SK-N-SH (cell line): ENCODE measurements at regions not wholly inside any gene's neighbourhood (a gene's known extent, or its start where the extent isn't known, plus 50 kb on each side); places are given as distances from the start of the nearest gene placed in this dataset.

Source experiments
- CTCF ChIA-PET: fragments of 300-600, 350-600 bp; formaldehyde crosslinking; extraction: SDS; loops from one replicate; lab custom pipeline; 2021; lab: Yijun Ruan, JAX
- POLR2A ChIA-PET: fragments of 350-600 bp; sonication (Branson Sonifier 250); formaldehyde crosslinking; extraction: SDS; loops from one replicate; lab custom pipeline; 2020; ENCODE audit warnings: antibody characterized with exemption, inconsistent platforms; lab: Yijun Ruan, JAX
- DNase-seq: peaks from one replicate; pipeline ENCODE4 v3.0.0; 2012
- H2AFZ ChIP-seq: fragments of 200-600 bp; sonication (generic); 2 replicates; pipeline ENCODE4 v1.8.1; 2016; ENCODE audit warnings: antibody characterized with exemption, mild to moderate bottlenecking, low read depth
- H3F3A ChIP-seq: fragments of 200-600 bp; sonication (generic); replicated peaks from 2 replicates; pipeline ENCODE3; 2016; ENCODE audit warnings: antibody characterized with exemption, mild to moderate bottlenecking; ENCODE audit not compliant: insufficient read depth
- H3K27ac ChIP-seq, 2 experiments: fragments of 200-500 bp in 1 of 2; fragments of 200-600 bp in 1 of 2; sonication (Bioruptor generic) in 1 of 2; sonication (generic), shearing (Covaris generic) in 1 of 2; 2 replicates each; pipeline versions ENCODE4 v1.5.1 to v1.6.1; 2014 to 2016; ENCODE audit warnings: low read depth in 2 of 2, inconsistent platforms in 1 of 2, low read length in 1 of 2, mild to moderate bottlenecking in 1 of 2, mixed read lengths in 1 of 2
- H3K27me3 ChIP-seq: fragments of 200-600 bp; sonication (generic), shearing (Covaris generic); 2 replicates; pipeline ENCODE4 v1.6.1; 2016; ENCODE audit warnings: mixed run types; ENCODE audit not compliant: insufficient read depth
- H3K36me3 ChIP-seq, 2 experiments: fragments of 200-500 bp in 1 of 2; fragments of 200-600 bp in 1 of 2; sonication (Bioruptor generic) in 1 of 2; sonication (generic) in 1 of 2; replicated peaks in 1 of 2; 2 replicates each; pipeline versions ENCODE3 to v1.5.1; 2014 to 2016; ENCODE audit warnings: low read length in 1 of 2, mild to moderate bottlenecking in 1 of 2; ENCODE audit not compliant: insufficient read depth in 2 of 2, control insufficient read depth in 1 of 2
- H3K4me1 ChIP-seq, 2 experiments: fragments of 200-500 bp in 1 of 2; fragments of 200-600 bp in 1 of 2; sonication (Bioruptor generic) in 1 of 2; sonication (generic), shearing (Covaris generic) in 1 of 2; 2 replicates each; pipeline versions ENCODE4 v1.5.1 to v1.6.1; 2014 to 2016; ENCODE audit warnings: low read depth in 1 of 2, low read length in 1 of 2, mixed run types in 1 of 2; ENCODE audit not compliant: insufficient read depth in 2 of 2, control insufficient read depth in 1 of 2
- H3K4me2 ChIP-seq: fragments of 200-600 bp; sonication (generic), shearing (Covaris generic); 2 replicates; pipeline ENCODE4 v1.6.1; 2017; ENCODE audit warnings: mixed run types
- H3K4me3 ChIP-seq, 2 experiments: fragments of 200-500 bp in 1 of 2; fragments of 200-600 bp in 1 of 2; sonication (Bioruptor generic) in 1 of 2; sonication (generic), shearing (Covaris generic) in 1 of 2; 2 replicates each; pipeline versions ENCODE4 v1.5.1 to v1.8.1; 2014 to 2016; ENCODE audit warnings: low read depth in 2 of 2, inconsistent platforms in 1 of 2, low read length in 1 of 2, mild to moderate bottlenecking in 1 of 2, mixed read lengths in 1 of 2, moderate library complexity in 1 of 2
- H3K79me2 ChIP-seq: fragments of 200-600 bp; sonication (generic); 2 replicates; pipeline ENCODE4 v1.8.1; 2017; ENCODE audit warnings: mild to moderate bottlenecking; ENCODE audit not compliant: insufficient read depth
- H3K9ac ChIP-seq: fragments of 200-600 bp; sonication (generic); 2 replicates; pipeline ENCODE4 v1.6.1; 2017; ENCODE audit warnings: mixed run types
- H3K9me2 ChIP-seq: fragments of 200-600 bp; sonication (generic); 2 replicates; pipeline ENCODE4 v1.6.1; 2017; ENCODE audit warnings: mixed run types
- H3K9me3 ChIP-seq: fragments of 200-600 bp; sonication (generic); 2 replicates; pipeline ENCODE4 v1.6.1; 2017; ENCODE audit warnings: mixed run types, mild to moderate bottlenecking, moderate library complexity
- H4K20me1 ChIP-seq: fragments of 200-600 bp; sonication (generic); 2 replicates; pipeline ENCODE4 v1.6.1; 2017; ENCODE audit warnings: mild to moderate bottlenecking, mixed run types; ENCODE audit not compliant: insufficient read depth
- CHD2 ChIP-seq: fragments of 150-350 bp; IDR thresholded peaks from 2 replicates; pipeline ENCODE4 v1.6.1; 2018; ENCODE audit warnings: low read length; ENCODE audit not compliant: partially characterized antibody
- ELF1 ChIP-seq: IDR thresholded peaks from 2 replicates; pipeline ENCODE4 v1.4.0; 2012
- EP300 ChIP-seq, 2 experiments: IDR thresholded peaks; 2 replicates each; pipeline versions ENCODE4 v1.4.0 to v1.6.1; 2012; ENCODE audit warnings: borderline replicate concordance in 1 of 2, low read depth in 1 of 2, low read length in 1 of 2
- FOXJ3 ChIP-seq: sonication (generic); formaldehyde crosslinking; IDR thresholded peaks from 2 replicates; pipeline ENCODE4 v1.5.1; 2020; ENCODE audit warnings: mild to moderate bottlenecking, missing genetic modification reagents
- FOXM1 ChIP-seq: IDR thresholded peaks from 2 replicates; pipeline ENCODE4 v1.4.0; 2012; ENCODE audit warnings: low read depth, mild to moderate bottlenecking
- GABPA ChIP-seq: IDR thresholded peaks from 2 replicates; pipeline ENCODE4 v1.4.0; 2012; ENCODE audit warnings: low read depth, mild to moderate bottlenecking
- JUND ChIP-seq: IDR thresholded peaks from 2 replicates; pipeline ENCODE4 v1.4.0; 2012
- MEF2A ChIP-seq: IDR thresholded peaks from 2 replicates; pipeline ENCODE4 v1.4.0; 2012; ENCODE audit warnings: low read depth, borderline replicate concordance
- MXI1 ChIP-seq: IDR thresholded peaks from 2 replicates; pipeline ENCODE4 v1.6.1; 2012; ENCODE audit warnings: mild to moderate bottlenecking, low read depth, low read length, improper control_type of control experiment
- POLR2AphosphoS5 ChIP-seq: IDR thresholded peaks from 2 replicates; pipeline ENCODE4 v1.6.1; 2012; ENCODE audit warnings: low read depth, low read length
- SMC3 ChIP-seq: IDR thresholded peaks from 2 replicates; pipeline ENCODE4 v1.6.1; 2012; ENCODE audit warnings: low read depth, low read length, improper control_type of control experiment
- TEAD4 ChIP-seq: IDR thresholded peaks from 2 replicates; pipeline ENCODE4 v1.4.0; 2012; ENCODE audit warnings: mild to moderate bottlenecking, borderline replicate concordance; ENCODE audit not compliant: insufficient read depth
- USF1 ChIP-seq: IDR thresholded peaks from 2 replicates; pipeline ENCODE4 v1.4.0; 2012; ENCODE audit warnings: low read depth, borderline replicate concordance
- YY1 ChIP-seq: IDR thresholded peaks from 2 replicates; pipeline ENCODE4 v1.4.0; 2012; ENCODE audit warnings: low read depth, mild to moderate bottlenecking
- WGBS: methylation state at CpG from one replicate; pipeline ENCODE4 v1.1.6; 2017; ENCODE audit warnings: low lambda C conversion rate; 5-methylcytosine and 5-hydroxymethylcytosine counted together
- TF ChIP-seq, protein P1 (sequence below): fragments of 150-350 bp; IDR thresholded peaks from 2 replicates; pipeline ENCODE4 v1.6.1; 2016; ENCODE audit warnings: mild to moderate bottlenecking, low read depth, low read length
- TF ChIP-seq, protein P2 (sequence below): fragments of 200-600 bp; sonication (generic); IDR thresholded peaks from 2 replicates; pipeline ENCODE4 v1.6.1; 2017; ENCODE audit warnings: antibody characterized with exemption, mild to moderate bottlenecking, moderate library complexity
- TF ChIP-seq, protein P3 (sequence below): IDR thresholded peaks from 2 replicates; pipeline ENCODE4 v1.4.0; 2012; ENCODE audit warnings: low read depth
- TF ChIP-seq, protein P4 (sequence below): IDR thresholded peaks from 2 replicates; pipeline ENCODE4 v1.4.0; 2012; ENCODE audit warnings: low read depth, borderline replicate concordance
- TF ChIP-seq, protein P5 (sequence below): IDR thresholded peaks from 2 replicates; pipeline ENCODE4 v1.6.1; 2012; ENCODE audit warnings: mild to moderate bottlenecking, low read depth, low read length, moderate library complexity
- TF ChIP-seq, protein P6 (sequence below): IDR thresholded peaks from 2 replicates; pipeline ENCODE4; 2012

DNA sequence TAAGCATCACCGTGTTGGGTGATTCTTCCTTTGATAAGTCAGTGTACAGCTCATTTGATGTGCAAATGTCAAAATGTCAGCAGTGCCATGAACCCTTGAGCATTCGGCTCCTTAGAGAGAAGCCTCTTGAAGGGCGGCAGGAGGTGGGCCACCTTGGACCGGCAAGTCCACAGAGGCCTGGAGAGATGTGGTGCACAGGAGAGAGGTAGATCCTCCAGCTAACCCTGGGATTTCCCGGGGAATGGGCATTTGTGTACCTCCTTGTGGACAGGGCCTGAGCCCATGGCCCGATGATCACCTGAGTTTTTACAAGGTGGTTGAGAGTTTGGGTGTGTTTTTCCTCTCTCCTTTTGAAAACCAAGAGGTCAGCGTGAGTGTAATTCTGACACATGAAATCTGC is 133.2 kb upstream of the RCN1 start (continued):
- TF ChIP-seq, protein P1, sequence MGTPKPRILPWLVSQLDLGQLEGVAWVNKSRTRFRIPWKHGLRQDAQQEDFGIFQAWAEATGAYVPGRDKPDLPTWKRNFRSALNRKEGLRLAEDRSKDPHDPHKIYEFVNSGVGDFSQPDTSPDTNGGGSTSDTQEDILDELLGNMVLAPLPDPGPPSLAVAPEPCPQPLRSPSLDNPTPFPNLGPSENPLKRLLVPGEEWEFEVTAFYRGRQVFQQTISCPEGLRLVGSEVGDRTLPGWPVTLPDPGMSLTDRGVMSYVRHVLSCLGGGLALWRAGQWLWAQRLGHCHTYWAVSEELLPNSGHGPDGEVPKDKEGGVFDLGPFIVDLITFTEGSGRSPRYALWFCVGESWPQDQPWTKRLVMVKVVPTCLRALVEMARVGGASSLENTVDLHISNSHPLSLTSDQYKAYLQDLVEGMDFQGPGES = no peak
- TF ChIP-seq CHD2 (no peak), GABPA (no peak), JUND (no peak), TEAD4 (no peak), USF1 (no peak), POLR2AphosphoS5 (no peak), SMC3 (no peak), ELF1 (no peak)

DNA sequence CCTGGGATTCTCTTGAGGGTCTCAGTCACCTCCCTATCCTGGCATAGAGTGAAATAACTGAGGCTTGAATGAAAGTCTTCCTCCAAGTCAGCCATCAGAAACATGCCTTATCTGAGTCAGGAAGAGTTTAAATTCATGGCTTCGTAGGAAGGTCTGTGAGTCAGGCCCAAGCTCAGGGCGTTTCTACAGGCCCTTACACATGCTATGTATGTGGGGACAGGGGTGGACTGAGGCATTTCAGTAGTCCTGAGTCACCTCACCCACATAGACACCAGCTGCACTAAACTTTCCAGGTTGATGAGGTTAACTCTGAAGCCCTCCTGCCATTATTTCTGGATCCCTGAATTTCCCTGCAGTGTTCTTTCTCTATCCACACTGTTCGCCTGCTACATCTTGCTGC is 134.6 kb upstream of the RCN1 start:
- POLR2A ChIA-PET = no interaction called here
- TF ChIP-seq TEAD4 (no peak), YY1 (no peak), FOXJ3 (CRISPR knock-in tag) (no peak), EP300 (IDR thresholded peaks at IDR 0.05; ENCODE audit: borderline replicate concordance in 1 of 2, low read depth in 1 of 2, low read length in 1 of 2) (no peak), FOXM1 (no peak), MXI1 (no peak), MEF2A (no peak), POLR2AphosphoS5 (no peak)
- TF ChIP-seq, protein P2, sequence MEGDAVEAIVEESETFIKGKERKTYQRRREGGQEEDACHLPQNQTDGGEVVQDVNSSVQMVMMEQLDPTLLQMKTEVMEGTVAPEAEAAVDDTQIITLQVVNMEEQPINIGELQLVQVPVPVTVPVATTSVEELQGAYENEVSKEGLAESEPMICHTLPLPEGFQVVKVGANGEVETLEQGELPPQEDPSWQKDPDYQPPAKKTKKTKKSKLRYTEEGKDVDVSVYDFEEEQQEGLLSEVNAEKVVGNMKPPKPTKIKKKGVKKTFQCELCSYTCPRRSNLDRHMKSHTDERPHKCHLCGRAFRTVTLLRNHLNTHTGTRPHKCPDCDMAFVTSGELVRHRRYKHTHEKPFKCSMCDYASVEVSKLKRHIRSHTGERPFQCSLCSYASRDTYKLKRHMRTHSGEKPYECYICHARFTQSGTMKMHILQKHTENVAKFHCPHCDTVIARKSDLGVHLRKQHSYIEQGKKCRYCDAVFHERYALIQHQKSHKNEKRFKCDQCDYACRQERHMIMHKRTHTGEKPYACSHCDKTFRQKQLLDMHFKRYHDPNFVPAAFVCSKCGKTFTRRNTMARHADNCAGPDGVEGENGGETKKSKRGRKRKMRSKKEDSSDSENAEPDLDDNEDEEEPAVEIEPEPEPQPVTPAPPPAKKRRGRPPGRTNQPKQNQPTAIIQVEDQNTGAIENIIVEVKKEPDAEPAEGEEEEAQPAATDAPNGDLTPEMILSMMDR = no peak
- TF ChIP-seq, protein P3, sequence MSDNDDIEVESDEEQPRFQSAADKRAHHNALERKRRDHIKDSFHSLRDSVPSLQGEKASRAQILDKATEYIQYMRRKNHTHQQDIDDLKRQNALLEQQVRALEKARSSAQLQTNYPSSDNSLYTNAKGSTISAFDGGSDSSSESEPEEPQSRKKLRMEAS = no peak
- TF ChIP-seq, protein P4, sequence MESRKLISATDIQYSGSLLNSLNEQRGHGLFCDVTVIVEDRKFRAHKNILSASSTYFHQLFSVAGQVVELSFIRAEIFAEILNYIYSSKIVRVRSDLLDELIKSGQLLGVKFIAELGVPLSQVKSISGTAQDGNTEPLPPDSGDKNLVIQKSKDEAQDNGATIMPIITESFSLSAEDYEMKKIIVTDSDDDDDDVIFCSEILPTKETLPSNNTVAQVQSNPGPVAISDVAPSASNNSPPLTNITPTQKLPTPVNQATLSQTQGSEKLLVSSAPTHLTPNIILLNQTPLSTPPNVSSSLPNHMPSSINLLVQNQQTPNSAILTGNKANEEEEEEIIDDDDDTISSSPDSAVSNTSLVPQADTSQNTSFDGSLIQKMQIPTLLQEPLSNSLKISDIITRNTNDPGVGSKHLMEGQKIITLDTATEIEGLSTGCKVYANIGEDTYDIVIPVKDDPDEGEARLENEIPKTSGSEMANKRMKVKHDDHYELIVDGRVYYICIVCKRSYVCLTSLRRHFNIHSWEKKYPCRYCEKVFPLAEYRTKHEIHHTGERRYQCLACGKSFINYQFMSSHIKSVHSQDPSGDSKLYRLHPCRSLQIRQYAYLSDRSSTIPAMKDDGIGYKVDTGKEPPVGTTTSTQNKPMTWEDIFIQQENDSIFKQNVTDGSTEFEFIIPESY = no peak
- TF ChIP-seq, protein P5, sequence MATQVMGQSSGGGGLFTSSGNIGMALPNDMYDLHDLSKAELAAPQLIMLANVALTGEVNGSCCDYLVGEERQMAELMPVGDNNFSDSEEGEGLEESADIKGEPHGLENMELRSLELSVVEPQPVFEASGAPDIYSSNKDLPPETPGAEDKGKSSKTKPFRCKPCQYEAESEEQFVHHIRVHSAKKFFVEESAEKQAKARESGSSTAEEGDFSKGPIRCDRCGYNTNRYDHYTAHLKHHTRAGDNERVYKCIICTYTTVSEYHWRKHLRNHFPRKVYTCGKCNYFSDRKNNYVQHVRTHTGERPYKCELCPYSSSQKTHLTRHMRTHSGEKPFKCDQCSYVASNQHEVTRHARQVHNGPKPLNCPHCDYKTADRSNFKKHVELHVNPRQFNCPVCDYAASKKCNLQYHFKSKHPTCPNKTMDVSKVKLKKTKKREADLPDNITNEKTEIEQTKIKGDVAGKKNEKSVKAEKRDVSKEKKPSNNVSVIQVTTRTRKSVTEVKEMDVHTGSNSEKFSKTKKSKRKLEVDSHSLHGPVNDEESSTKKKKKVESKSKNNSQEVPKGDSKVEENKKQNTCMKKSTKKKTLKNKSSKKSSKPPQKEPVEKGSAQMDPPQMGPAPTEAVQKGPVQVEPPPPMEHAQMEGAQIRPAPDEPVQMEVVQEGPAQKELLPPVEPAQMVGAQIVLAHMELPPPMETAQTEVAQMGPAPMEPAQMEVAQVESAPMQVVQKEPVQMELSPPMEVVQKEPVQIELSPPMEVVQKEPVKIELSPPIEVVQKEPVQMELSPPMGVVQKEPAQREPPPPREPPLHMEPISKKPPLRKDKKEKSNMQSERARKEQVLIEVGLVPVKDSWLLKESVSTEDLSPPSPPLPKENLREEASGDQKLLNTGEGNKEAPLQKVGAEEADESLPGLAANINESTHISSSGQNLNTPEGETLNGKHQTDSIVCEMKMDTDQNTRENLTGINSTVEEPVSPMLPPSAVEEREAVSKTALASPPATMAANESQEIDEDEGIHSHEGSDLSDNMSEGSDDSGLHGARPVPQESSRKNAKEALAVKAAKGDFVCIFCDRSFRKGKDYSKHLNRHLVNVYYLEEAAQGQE = no peak
- TF ChIP-seq, protein P1 = no peak
- TF ChIP-seq, protein P6, sequence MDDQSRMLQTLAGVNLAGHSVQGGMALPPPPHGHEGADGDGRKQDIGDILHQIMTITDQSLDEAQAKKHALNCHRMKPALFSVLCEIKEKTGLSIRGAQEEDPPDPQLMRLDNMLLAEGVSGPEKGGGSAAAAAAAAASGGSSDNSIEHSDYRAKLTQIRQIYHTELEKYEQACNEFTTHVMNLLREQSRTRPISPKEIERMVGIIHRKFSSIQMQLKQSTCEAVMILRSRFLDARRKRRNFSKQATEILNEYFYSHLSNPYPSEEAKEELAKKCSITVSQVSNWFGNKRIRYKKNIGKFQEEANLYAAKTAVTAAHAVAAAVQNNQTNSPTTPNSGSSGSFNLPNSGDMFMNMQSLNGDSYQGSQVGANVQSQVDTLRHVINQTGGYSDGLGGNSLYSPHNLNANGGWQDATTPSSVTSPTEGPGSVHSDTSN = no peak

More for the DNA sequence above, 134.6 kb upstream of the RCN1 start:
- WGBS = 32% methylated on average over 3 of the region's 3 CpGs
- Histone ChIP-seq H3F3A (no peaks in the 10 kb centered on the region), H3K27me3 (peaks cover 8% of the 10 kb centered on the region; the same call in 1 of the 2 replicates), H3K4me1 (no peaks in the 10 kb centered on the region; a peak in 1 of 4 replicates), H3K9me2 (no peaks in the 10 kb centered on the region), H2AFZ (no peak overlapping the region), H3K9ac (no peak overlapping the region), H3K27ac (no peak overlapping the region), H4K20me1 (no peaks in the 10 kb centered on the region), H3K4me2 (no peak overlapping the region), H3K79me2 (no peaks in the 10 kb centered on the region), H3K9me3 (no peaks in the 10 kb centered on the region), H3K36me3 (no peaks in the 10 kb centered on the region), H3K4me3 (no peak overlapping the region)
- CTCF ChIA-PET = interaction anchor here (0.6 to 3.2 kb wide), 2 partner anchors 24 to 219 kb away, joined by 3 to 16 read pairs; no protein-coding TSS in a partner anchor
- no peak for DNase-seq
